GM18499 (cell line): ENCODE measurements at regions not wholly inside any gene's neighbourhood (a gene's known extent, or its start where the extent isn't known, plus 50 kb on each side); places are given as distances from the start of the nearest gene placed in this dataset.

Source experiments
- ATAC-seq: cut with Tn5 transposase; IDR thresholded peaks from one replicate; pipeline ENCODE4 v1.9.1; 2021; ENCODE audit warnings: moderate number of reproducible peaks; ENCODE audit not compliant: insufficient read depth, unreplicated experiment

- no peak for ATAC-seq
These were observed 122.4 kb upstream of the KIAA1217 start for GRCh38 chr10:24086296-24087086.

DNA sequence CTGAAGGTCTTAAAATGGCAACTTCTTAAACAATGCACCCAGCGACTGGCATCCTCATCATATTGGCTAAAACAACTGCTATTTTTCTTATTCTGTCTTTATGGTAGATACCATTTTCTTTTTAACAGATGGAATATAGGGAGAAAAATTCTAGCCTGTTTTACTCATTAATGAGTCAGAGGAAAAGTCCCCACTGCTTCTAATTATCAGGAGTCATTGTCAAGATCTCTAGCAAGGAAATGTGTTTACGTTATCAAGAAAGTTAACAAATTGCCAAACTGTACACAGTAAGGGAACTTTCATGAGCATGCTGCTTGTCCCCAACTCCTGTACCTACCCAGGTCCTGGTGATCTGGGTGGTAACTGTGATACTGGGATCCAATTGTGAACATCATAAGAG, 117.7 kb upstream of the KIAA1217 start:
- ATAC-seq = no peak

DNA sequence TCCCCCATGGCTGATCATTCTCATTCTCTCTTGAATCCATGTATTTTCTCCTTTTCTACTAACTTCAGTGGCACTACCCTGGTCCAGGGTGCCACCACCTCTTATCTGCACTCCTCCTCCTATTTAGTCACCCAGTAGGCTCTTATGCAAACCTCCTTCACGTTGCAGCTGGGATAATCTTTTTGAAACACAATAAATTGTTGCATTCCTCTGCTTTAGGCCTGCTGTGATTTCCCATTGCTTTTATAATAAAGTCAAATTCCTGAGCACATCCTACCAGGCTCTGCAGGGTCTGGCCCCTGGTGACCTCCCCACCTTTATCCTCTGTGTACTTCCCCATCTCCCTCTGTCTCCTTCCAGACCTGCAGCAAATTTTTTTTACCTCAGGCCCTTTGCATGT, 112.7 kb upstream of the KIAA1217 start:
- no peak for ATAC-seq

DNA sequence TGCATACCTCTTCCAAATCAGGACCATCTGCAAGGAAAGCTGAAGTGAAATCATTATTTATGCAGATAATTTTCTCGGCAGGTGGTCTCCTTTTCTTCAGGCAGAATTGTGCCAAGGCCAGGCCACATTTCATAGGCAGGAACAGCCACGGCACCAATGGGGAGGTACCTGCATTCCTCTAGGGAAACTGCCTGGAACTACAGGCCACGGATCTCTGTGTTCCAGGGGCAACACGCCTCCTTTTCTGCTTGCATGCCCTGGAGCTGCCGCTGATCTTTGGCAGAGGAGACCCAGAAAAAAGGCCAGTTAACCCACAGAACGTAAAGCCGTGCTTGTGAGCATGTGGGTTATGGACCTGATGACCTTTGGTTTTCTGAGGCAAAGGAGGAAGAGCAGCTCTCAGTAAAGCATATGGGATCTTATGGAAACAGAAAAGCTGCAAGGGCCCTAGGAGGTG, 111.2 kb upstream of the KIAA1217 start:
- no peak for ATAC-seq

DNA sequence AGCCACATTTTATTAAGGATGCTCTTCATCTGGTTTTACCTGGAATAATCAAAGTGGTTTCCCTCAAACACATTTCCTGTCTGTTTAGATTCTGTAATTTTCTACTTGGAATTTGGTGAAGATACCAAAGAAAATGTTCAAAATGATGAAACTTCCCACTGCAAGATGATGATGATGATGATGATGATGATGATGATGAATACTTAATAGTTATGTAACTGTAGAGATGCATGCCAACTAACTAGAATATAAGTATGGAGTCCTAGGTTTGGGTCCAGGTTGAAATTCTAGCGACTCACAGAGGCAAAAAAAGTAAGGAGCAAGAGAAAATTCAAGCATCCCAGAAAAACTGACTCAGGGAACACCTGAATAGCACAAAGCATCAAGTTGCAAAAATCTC, 104.0 kb upstream of the KIAA1217 start:
- no peak for ATAC-seq

- no peak for ATAC-seq
These were observed 95.0 kb upstream of the KIAA1217 start for GRCh38 chr10:24113901-24114300.

DNA sequence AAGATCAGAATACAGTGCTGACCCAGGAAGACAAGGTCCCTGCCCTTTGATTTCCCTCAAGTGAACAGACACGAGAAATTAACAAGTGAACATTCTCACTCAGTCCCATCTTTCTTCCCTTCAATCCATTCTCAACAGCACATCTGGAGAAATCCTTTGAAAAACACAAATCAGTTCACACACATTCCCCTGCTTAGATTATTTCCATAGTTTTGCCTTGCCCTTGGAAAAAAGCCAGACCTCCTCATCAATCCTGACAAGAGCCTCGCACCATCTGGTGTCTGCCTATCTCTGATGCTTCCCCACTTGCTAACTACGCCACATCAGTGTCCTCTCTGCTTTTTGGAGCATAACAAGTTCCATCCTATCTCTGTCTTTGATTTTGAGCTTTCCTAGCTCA, 94.4 kb upstream of the KIAA1217 start:
- ATAC-seq = no peak

DNA sequence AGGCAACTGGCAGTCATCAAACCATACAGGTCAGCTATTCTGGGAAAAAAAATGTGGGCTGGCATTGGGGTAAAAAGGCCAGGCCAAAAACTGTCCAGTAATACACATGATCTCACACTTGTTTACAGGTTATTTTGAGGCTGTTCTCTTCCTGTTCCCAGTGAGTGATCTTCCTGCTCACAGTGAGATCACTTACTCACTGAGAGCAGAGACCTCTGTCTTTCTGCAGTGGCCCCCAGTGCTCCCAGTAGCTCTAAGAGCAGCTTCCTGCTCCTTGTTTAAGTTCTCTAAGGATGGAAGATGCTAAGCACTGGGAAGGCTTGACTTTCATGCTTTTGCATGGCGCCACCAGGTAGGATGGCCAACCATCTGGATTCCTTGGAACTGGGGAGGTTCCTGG, 93.5 kb upstream of the KIAA1217 start:
- ATAC-seq = no peak

DNA sequence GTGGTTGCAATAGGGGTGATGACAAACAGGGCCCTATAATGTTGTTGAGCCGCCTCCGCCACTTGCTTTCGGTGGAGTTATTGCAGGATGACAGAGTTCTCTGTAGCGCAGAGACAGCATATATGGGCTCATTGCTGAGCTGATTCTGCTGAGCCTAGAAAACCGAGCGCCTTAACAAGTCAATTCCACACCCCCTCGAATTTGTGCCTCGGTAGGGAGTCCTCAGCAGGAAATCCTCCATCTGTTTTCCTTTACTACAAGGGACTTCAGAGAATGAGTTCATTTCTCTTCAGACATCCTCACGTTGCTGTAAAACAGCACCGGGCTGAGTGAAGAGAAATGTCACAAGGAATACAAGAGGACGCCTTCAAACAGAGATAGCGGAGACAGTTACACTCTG, 90.7 kb upstream of the KIAA1217 start:
- no peak for ATAC-seq

- no peak for ATAC-seq
These were observed 89.0 kb upstream of the KIAA1217 start for GRCh38 chr10:24119896-24120295.

- no peak for ATAC-seq
These were observed 88.3 kb upstream of the KIAA1217 start for GRCh38 chr10:24120646-24121045.

DNA sequence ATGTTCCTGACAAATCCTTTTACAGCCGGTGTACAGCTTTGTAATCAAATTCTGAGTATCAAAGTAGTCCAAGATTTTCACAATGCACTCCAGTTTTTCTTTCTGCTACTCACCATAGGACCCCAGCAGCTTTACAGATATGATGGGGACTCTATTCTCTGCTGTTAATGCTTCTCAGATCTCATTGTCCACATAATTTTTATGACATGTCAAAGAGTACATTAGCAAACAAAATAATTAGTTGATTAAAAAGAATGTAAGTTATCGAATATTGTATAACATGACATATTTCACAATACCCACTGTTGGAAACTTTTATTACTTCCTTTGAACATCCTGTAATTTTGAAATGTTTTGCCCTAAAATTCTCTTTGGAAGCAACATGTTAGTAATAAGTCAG, 81.4 kb upstream of the KIAA1217 start:
- ATAC-seq = no peak

DNA sequence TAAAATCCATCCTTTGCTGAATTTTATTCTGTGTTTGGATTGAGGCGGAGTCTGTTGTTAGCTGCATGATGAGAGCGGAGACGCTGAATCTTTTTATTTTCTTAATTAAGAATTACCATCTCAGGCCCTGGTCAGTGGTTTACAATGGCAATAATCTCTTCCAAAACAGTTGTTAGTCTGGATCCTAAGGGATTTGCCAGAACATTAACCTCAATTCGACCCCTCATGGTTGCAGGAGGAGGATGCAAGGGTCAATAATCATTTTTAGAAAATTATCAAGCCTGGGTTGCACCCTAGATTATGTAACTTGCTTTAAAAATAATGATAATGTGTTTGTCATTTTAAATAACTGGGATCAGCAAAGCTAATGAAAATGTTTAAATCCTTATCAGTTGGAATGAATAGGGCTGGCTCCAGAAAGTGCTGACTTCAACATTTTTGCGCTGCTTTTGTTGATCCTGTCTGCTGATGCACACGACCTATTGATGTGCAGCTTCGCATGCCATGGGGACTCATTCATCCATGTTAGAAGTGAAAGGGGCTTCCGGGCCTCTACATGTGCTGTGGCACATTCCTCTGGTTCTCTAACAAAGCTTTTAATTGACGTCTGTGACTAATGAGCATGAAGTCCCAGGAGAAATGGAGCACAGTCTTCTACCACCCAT, 80.7 kb upstream of the KIAA1217 start:
- ATAC-seq = no peak

DNA sequence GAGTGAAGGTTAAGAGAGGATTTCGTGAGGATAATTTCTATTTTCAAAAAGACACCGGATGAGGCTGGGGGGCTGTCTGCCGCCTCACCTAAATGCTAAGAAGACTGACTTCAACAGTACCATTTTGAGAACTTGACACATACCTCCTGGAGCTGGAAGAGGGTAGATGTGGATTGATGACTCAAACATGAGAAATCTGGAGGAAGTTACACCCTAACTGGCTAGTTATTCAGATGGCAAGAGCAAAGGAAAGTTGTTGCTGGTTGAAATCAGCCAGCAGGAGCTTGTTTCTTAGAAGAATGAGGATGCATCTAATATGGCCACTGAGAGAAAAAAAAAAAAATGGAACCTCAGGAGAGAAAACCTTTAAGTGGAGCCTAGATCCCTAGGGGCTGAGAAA, 76.2 kb upstream of the KIAA1217 start:
- no peak for ATAC-seq

DNA sequence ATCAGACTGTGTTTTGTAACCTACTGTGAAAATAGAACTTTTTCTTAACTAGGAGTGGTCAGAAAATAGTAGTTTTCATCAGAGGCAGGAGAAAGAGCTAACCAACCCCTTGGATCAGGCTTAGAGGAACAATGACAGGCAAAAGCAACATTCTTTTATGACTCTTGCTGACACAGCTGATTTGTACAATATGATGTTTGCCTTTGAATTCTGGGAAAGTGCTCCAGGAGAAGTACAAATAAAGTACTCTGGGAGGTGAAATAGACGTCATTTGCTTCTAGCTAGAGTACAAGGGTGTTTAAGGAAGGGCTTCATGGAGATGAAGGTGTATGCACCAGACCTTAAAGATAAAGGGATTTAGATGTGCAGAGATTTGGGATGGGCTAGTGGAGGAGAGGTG, 75.1 kb upstream of the KIAA1217 start:
- no peak for ATAC-seq

DNA sequence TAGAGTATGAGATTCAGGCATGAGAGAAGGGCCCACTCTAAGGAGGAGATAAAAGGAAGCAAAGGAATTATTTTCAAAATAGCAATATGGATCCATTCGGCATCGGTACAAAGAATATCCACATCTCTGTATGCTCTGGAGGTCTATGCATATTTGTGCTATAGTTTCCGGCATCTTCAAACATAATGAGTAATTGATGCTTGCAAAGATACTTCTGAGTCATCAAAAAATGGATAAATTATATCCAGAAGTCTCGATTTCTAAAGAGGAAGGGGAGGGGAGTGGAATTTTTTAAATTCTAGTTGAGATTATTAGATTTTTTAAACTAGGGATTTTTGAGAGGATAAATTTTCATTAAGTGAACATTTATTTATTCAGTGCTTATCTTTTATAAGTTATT, 72.9 kb upstream of the KIAA1217 start:
- no peak for ATAC-seq

DNA sequence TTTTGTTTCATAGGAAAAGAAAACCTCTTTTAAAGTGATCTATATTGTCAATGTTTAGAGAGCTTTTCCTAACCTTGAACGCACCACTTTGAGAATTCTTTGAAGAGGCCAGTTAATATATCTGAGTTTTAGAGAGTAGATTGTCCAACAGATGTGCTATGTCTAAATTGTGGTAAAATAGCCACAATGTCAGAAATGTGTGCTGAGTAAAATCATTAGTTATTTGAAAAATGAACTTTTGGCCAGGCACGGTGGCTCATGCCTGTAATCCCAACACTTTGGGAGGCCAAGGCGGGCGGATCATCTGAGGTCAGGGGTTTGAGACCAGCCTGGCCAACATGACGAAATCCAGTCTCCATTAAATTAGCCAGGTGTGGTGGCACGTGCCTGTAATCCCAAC, 61.6 kb upstream of the KIAA1217 start:
- no peak for ATAC-seq

DNA sequence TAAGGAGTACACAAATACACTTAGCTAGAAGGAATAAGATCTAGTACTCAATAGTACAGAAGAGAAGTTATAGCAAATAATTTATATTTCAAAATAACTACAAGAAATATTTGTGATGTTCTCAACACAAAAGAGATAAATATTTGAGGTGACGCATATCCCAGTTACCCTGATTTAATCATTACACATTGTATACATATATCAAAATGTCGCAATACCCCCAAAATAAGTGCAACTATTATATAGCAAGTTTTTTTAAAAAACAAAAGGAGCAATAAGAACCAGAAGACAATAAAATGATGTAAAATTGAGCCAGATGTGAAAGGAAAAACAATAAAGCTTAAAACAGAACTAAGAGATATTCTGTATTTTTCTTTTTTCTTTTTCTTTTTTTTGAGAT, 59.3 kb upstream of the KIAA1217 start:
- ATAC-seq = no peak

DNA sequence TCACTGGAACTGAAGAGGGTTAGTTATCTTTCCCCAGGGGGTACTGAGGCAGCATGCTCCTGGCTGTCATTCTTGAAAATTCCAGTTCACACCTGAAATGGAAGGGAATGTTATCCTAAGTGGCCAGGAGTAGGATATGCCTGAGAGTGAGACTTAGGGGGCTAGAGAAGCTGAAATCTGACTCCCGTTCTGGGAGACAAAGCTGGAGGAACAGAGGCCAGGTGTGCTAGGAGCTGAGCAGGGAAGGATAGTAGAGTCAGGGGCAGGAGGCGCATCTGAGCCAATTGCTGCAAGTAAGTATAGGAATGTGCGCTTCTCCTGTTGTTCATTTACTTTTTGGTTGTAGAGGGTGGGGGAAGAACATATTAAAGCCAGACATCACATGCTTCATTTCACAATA, 58.1 kb upstream of the KIAA1217 start:
- no peak for ATAC-seq

GRCh38 chr10:24152270-24152669, 56.7 kb upstream of the KIAA1217 start:
- no peak for ATAC-seq

- ATAC-seq = no peak
These were observed 55.9 kb upstream of the KIAA1217 start for GRCh38 chr10:24153031-24153430.

DNA sequence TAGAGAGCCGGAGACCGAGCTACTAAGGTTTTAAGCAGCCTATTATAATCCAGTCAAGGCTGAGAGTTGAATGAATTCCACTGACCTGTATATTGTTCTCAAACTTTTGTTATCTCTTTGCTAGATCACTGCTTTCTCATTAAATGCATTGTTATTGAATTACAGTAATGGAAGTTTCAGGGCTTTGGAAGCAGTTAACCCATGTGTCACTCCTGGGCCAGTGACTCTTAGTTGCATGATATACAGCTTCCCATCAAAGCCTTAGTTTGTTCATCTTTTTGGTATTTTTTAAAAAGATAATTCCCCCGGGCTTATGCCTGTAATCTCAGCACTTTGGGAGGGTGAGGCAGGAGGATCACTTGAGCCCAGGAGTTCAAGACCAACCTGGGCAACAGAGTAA, 55.4 kb upstream of the KIAA1217 start:
- no peak for ATAC-seq
